Activated CD8-positive, alpha-beta memory T cell treated with anti-CD3 and anti-CD28 coated beads for 1 hour (primary cell): ENCODE measurements at regions not wholly inside any gene's neighbourhood (a gene's known extent, or its start where the extent isn't known, plus 50 kb on each side); places are given as distances from the start of the nearest gene placed in this dataset.
"Not testable (repeated sequence)": the region's sequence is repeated elsewhere in the genome, so short reads cannot be mapped to it uniquely, and the experiment has no call there.

Source experiments
- DNase-seq, 2 donors: peaks; one replicate each; pipeline ENCODE4 v3.0.0-alpha.2; 2020; ENCODE audit warnings: low read depth in 1 of 2; ENCODE audit errors: extremely low read depth in 1 of 2

DNA sequence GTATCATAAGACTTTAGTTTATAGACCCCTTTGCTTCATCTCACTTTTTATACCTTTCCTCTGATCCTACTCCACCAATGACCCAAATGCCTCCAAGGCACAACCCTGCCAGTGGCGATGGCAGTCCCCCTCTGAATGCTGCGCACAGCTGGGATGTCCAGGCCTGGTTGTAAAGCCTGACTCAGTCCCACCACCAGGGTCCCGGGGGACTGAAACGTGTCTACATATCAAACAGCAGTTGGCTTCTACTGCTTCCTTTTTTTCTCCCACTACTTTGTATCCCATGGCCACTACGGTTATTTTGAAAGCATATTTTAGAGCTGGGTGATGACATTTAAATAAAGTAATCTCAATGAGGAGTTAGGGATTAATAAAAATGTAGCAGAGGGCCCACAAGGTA lies 329.8 kb upstream of the PSMD7 start:
- DNase-seq, result no peak

DNA sequence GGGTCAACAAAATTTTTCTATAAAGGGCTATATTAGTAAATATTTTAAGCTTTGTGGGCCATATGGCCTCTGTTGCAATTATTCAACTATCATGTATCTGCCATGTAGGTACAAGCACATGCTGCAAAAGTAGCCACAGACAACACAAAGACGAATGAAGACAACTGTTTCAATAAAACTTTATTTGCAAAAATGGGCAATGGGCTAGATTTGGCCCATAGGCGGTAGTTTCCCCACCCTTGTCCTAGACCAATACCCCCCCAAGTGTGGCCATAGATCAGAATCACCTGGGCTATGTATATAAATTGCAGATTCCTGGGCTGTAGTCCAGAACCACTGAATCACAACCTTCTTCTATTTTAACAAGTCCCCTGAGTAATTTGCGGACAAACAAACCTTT lies 331.0 kb upstream of the PSMD7 start:
- no peak for DNase-seq

DNA sequence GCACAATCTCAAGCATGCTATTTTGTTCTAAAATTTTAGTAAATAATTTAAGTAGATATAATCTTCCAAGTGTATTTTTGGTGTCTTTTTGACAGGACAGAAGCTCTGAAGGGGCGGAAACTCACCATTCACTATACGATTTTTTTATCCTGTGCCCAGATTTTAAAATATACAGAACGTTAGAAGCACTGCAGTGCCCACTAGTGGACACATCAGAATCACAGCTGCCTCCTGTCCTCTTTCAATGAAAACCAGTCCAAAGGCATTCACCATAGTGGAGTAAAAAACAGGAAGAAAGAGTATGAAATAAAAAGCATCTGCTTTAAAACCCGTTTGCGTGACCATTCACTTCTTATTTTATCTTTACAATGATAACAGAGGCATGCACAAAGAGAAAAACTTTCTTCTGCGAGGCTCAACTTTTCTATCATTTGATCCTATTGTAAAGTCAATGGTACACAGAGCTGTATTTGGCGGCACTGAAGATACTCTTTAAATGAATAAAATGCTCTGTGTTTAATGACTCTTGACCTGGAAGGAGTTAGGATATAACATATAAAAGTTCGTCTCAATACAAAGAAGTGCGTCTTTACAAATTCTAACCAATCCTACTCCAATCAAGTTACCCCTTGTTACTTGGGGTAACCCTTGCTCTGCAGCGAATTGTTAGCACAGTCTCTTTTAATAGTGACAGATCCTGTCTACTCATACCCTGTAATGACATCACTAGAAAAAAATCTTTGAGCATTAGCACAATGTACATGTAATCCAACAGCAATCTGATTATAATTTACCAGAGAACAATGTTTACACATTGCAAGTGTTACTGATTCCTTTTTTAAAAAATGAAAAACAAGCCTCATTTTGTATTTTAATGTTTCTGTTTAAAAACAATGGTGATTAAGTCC lies 339.8 kb upstream of the PSMD7 start:
- peak in 1 of 2 donors; percentile 4 for DNase-seq

DNA sequence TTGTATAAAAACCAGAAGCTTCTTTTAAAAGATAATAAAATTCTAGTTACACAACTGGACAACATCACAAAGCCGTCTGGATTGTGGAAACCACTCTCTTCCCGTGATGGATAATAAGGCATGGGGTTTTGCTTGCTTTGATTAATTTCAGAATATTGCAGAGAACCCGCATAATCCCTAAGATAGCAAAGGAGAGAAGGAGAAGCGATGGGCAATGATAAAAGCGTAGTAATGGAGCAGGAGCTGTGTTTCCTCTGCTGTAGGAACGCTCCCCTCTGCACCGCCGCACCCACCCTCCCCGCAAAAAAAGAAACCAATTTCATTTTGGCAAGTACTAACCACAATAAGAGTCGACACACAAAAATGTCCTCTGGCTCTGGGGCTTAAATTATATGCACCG lies 340.9 kb upstream of the PSMD7 start:
- no peak for DNase-seq

DNA sequence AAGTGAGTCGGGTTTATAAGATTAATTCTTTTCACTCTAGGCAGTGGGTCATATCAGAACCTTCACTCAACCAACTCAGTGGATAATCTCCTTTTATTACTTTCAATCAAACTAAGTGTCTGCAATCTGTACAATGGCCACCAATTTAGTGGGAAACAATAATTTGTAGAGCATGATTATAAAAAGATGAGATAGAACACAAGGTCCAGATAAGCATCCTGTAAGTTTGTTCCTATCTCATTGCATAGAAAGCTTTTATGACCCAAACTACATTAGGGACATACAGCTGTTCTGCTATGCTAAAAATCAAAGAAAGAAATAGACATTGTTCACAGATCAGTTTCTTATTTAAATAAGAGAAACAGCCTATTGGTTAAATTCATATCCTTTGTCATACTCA lies 341.4 kb upstream of the PSMD7 start:
- DNase-seq, result no peak

DNA sequence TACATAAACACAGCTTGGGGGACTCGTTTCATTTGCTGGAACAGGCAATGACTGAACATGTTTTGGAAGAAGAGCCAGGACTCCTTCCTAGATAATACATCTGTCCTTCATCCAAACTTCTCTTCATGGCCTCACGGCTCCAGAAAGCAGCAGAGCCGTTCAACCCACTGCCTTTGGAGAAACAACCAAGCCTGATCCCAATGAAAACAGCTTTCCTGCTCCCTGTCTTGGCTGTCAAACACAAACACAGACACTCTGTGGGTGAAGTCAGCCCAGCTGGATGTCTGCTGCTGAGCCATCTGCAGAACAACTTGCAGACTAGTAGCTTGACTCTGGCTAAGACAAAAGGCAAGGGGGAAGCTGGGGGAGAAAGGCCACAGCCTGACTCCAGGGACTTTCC lies 345.1 kb upstream of the PSMD7 start:
- no peak for DNase-seq

DNA sequence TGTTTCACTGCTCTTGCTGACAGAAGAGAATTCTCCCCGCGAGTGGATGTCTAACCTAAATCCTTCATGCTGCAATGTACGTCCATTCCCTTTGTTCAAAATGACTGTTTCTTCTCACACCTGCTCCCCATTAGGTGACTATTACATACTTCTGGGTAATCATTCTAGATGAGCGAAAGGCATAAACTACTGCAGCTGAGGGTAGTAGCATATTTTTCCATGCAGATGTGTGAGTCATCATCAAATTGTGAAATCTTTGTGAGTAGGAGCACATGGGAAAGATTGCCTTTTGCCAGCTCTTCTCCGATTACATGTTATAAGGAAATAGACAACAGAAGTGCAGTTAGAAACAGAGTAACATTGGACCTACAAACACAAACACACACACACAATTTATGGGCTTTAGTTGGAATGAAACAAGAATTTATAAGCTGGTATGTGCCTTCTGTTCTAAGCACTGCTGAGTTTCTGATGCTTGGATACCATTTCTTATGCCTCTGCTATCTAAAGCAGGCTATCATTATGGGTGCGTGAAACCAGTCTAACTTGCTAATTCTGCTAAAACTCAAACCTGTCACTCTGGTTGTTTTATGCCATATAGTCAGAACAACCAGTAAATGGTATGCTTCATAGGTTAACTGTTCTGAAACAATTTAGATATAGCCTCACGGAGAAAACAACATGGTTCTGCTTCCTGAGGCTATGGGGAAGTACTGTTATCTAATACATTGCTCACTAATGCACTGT lies 346.9 kb upstream of the PSMD7 start:
- no peak for DNase-seq

DNA sequence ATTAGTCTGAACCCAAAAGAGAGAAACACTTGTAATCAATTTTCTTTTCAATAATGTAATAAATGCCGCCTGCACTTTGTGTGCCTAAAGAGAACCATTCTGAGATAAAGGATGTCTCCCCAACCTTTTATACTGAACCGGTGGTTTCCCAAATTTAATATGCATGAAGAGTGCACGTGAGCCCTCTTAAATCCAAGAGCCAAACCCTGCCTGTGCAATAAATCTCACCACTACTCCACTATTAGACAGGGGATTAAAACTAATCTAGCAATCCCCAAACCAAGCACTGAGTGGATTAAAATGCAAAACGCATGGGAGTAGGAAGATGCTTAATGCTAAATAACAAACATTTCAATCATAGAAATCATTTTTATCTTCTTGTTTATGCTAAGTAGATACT lies 351.0 kb upstream of the PSMD7 start:
- no peak for DNase-seq

DNA sequence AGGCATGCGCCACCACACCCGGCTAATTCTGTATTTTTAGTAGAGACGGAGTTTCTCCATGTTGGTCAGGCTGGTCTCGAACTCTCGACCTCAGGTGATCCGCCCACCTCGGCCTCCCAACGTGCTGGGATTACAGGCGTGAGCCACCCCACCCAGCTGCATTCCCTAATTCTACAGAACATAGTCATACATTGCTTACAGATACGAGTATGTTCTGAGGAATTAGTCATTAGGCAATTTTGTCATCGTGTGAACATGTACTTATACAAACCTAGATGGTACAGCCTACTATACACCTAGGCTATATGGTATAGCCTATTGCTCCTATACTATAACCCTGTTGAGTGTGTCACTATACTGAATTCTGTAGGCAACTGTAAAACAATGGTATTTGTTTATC lies 353.4 kb upstream of the PSMD7 start:
- not testable (repeated sequence) for DNase-seq

DNA sequence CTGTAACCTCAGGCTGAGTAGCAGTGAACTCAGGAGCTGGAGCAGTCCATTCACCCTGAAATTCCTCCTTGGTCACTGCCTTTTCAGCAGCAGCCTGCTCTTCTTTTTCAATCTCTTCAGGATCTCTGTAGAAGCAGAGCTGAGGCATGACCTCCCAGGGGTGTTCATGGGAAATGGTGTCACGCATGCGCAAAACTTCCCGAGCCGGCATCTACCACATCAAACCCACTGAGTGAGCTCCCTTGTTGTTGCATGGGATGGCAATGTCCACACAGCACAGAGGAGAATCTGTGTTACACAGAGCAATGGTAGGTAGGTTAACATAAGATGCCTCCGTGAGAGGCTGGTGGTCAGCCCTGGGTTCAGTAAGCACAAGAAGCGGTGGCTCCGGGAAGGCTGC lies 355.8 kb upstream of the PSMD7 start:
- DNase-seq, result not testable (repeated sequence)

DNA sequence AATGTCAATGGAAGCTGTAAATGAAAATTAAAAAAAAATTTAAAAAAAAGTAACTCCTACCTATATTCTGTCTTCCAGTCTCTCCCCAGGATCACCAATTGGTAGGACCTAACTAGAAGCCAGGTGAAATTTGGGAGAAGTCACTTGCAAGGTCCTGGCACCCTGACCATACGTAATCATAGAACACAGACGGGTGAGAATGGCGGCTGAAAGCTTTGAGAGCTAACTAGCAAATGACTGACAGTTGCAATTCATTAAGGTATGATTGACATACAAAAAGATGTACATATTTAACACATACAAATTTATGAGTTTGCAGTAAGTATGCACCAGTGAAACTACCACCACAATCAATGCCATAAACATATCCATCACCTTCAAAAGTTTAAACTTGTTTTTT lies 372.7 kb upstream of the PSMD7 start:
- no peak for DNase-seq

DNA sequence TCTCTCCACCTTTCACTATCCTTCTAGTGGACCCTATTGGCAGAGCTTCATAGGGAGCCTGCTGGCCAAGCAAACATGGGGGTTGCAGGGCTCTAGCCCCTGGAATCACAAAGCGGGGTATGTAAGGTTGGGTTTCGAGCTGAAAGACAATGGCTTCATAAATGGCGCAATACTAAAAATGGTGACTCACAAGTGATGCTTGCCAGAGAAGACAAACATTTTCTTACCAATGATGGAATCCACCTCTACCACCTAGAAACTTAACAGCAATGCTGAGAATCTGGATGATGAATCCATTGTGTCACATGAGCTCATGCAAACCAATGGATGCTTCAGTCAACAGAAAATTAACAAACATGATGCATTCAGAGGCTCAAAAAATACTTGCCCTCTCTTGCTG lies 375.3 kb upstream of the PSMD7 start:
- no peak for DNase-seq

DNA sequence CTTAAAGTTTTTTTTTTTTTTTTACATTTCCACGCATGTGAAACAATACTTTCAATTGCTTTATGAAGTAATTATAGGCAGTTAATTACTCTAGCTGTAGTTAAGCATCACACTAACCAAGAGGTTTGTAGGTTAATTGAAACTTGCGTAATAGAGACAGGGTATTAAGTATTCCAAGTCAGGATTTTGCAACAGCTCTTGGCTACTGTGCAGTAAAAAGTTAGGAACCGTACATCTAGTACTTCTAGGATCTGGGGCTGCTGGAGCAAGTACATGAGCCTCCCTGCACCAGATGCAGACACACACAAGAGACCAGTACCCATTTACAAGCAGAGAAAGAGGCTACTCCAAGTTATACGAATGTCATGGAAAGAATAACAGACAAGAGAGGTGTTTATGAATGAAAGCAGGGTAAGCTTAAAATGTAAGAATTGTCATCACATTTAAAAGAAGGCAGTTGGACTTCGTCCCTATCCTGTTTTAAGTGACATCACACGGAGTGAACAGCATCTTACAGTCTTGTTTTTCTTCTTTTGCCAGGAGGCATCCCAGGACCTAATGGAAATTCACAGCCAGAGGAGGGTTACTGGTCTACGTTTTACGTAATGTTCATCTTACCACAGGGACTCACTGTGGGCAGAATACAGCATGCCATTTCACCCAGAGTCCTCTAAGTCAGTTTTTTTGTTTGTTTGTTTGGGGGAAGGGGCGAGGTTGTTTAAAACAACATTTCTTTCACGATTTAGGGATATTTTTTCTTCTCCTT lies 379.6 kb upstream of the PSMD7 start:
- no peak for DNase-seq

DNA sequence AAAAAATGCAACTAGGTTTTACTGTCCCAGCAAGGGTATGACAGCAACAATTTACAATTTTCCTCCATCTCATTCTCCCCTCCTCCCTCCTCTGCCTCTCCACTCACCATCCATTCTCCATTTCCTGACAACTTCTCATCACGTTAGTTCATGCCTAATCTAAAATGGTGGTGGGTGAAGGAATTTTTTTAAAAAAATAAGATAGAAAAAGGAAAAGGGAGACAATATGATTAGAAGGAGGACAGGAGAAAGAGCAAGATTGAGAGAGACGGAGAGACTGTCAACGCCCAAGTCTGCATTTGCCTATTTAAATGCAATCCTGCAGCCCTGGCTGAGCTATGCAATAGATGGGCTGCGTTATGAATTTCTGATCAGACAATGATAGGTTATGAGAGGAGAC lies 380.7 kb upstream of the PSMD7 start:
- no peak for DNase-seq

DNA sequence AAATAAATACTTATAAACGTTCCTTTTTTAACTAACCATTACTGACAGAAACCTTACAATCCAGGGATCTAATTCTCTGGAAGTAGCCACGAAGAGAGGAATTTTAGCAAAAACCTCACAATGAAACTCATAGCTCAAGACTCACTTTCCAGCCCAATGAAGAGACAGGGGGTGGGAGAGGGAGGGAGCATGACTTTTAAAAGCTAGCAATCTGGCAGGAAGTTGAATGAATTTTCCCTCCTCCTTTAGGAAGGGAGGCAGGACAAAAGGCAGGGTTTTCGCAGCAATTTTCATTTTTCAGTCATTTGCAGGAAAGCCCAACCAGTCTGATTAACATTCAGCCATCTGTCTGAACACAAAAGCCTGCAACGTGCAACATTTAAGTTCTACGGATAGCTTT lies 381.5 kb upstream of the PSMD7 start:
- no peak for DNase-seq

DNA sequence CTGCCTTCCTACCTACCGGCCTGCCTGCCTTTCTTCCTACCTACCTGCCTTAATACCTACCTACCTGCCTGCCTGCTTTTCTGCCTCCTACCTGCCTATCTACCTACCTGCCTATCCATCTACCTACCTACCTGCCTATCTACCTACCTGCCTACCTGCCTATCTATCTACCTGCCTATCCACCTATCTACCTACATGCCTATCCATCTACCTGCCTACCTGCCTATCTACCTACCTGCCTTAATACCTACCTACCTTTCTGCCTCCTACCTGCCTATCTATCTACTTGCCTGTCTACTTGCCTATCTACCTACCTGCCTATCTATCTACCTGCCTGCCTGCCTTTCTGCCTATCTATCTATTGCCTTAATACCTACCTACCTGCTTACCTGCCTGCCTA lies 383.8 kb upstream of the PSMD7 start:
- DNase-seq, result no peak

DNA sequence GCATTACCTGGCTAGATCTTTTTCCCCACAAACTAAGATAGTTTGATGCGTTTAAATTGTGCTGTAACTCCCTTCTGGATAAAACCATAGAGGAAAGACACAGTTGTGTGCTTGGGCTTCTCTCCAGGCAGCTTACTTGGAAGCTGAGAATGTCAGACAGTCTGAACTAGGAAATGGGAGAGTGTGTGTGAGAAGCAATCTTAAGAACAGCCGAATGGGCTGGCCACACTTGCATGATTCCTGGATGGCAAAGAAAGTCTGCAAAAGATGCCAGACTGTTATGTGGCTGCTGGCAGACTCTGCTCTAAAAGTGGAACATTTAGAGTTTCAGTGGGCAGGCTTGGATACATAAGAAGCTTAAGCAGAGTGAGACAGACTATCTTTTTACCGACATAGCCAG lies 384.3 kb upstream of the PSMD7 start:
- no peak for DNase-seq

DNA sequence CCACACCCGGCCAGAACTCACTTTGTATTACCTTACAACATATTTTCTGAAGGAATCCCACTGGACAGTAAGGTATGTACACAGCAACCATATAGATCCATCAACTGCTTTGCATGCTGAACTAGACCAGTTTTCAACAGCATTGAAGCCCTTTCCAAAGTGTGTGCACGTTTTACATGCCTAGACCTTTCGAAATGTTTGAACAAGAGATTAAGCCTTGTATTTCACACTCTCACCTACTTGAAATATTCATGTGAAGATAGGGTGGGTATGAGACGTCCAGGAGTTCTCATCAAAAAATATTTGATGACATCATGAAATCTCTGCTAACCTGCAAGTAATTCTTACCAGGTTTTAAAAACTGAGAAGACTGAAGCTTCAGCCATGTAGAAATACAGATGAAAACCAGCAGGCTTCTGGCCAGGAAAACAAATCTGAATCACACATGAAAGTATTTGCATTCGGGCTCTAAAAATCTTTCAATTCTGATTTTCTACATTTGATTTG lies 387.0 kb upstream of the PSMD7 start:
- DNase-seq, result no peak

DNA sequence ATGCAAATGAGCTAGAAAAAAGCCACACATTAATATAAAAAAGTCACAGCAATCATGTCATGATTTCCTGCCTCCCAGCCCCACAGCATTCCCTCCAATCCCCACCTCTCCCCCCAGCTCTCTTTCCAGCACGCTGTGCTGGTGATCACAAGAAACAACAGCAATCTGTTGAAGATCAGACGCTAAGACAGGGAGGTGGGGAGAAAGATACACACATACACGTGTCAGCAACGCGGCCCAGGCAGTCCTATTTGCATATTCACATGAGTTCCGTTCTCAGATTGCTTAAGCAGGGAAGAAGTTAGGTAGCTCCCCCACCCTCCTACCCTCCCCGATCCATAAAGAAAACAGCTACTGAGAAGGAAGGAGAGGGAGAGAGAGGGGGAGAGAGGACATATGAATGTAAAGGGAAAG lies 405.5 kb upstream of the PSMD7 start:
- no peak for DNase-seq

DNA sequence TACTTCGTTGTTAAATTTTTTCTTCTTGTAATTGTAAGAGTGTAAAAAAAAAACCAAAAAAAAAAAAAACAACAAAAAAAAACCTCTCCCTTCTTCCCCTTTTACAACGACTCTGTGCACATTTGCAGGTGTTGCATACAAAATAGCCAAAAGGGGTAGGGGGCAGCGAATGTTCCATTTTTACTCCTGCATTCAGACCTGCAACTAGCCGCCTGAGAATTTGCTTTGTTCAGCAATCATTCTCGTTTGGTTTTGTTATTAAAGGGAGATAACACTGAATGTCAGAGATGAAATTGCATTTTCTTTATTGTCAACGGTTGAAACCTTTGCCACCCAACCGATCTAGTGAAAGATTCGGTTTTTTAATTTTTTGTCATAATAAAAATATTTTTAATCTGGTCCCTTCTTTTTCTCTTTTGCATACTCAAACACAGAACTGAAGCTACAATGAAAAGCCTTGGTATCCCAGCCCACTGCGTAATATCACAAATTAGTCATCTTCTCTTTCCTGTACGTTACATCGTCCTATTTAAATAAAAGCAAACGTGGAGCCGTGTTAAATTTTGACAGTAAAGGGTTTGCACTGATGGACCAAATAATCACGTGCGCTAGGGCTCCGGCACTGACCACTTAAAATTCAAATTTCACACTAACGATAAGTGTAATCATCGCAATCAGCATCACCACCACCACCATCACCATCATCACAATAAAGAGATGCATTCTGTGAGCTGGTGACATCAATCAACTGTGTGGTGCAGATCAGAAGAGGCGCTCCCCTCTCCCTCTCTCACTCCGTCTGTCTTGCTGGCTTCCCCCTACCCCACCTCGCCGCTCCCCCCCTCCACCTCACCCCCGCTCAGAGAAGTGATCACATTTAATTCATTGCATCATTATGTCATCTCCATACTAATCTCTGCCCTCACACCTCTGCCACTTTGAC lies 406.2 kb upstream of the PSMD7 start:
- DNase-seq, result no peak
